B cell (primary cell): ENCODE measurements at regions not wholly inside any gene's neighbourhood (a gene's known extent, or its start where the extent isn't known, plus 50 kb on each side); places are given as distances from the start of the nearest gene placed in this dataset.

ENCODE experiments used
- ATAC-seq: fragments of 200-7000 bp; cut with Tn5 transposase; one replicate; pipeline ENCODE4 v1.10.0; 2021; ENCODE audit warnings: low read depth, mild to moderate bottlenecking, moderate number of reproducible peaks, moderate library complexity
- CTCF ChIA-PET: fragments of 350-600 bp; sonication (Branson Sonifier 250); formaldehyde crosslinking; loops from one replicate; lab custom pipeline; 2021; ENCODE audit warnings: antibody characterized with exemption, inconsistent platforms; lab: Charles Lee
- POLR2A ChIA-PET: fragments of 350-600 bp; sonication (Branson Sonifier 250); formaldehyde crosslinking; loops from one replicate; lab custom pipeline; 2021; ENCODE audit warnings: antibody characterized with exemption; lab: Charles Lee
- DNase-seq: peaks from one replicate; pipeline ENCODE4 v3.0.0; 2013
- H2AFZ ChIP-seq: 2 replicates; pipeline ENCODE4 v1.6.1; 2012; ENCODE audit warnings: mild to moderate bottlenecking, low read depth, low read length; ENCODE audit not compliant: insufficient read depth, poor library complexity, severe bottlenecking
- H3K27ac ChIP-seq, 2 donors: 1 replicate in 1 of 2; 2 replicates in 1 of 2; pipeline ENCODE4 v1.5.1; 2012 to 2013; ENCODE audit warnings: low read length in 2 of 2, mild to moderate bottlenecking in 2 of 2, moderate library complexity in 1 of 2
- H3K27me3 ChIP-seq, 4 experiments: fragments of 200-600 bp in 1 of 4; sonication (generic) in 1 of 4; replicated peaks in 1 of 4; 1 replicate in 2 of 4; 2 replicates in 2 of 4; pipeline versions ENCODE4 v1.6.1 to v1.7.0; 2013 to 2016; ENCODE audit warnings: low read length in 3 of 4, mild to moderate bottlenecking in 2 of 4, mixed read lengths in 1 of 4, moderate library complexity in 1 of 4; ENCODE audit not compliant: insufficient read depth in 4 of 4, control insufficient read depth in 3 of 4; ENCODE audit errors: control extremely low read depth in 1 of 4
- H3K36me3 ChIP-seq, 2 experiments: replicated peaks in 1 of 2; 1 replicate in 1 of 2; 2 replicates in 1 of 2; pipeline versions ENCODE4 v1.6.1 to v1.7.1; 2013; ENCODE audit warnings: low read length in 1 of 2; ENCODE audit not compliant: insufficient read depth in 2 of 2, control insufficient read depth in 1 of 2; ENCODE audit errors: control extremely low read depth in 1 of 2, extremely low read depth in 1 of 2
- H3K4me1 ChIP-seq, 2 donors: fragments of 200-600 bp in 1 of 2; sonication (generic) in 1 of 2; 1 replicate in 1 of 2; 2 replicates in 1 of 2; pipeline versions ENCODE4 v1.5.1 to v1.6.1; 2013 to 2017; ENCODE audit warnings: low read length in 2 of 2; ENCODE audit not compliant: control insufficient read depth in 2 of 2, insufficient read depth in 2 of 2
- H3K4me2 ChIP-seq: replicated peaks from 2 replicates; pipeline ENCODE3; 2012; ENCODE audit warnings: mild to moderate bottlenecking, low read depth, low read length; ENCODE audit not compliant: poor library complexity, severe bottlenecking
- H3K4me3 ChIP-seq, 5 experiments: fragments of 200-600 bp in 1 of 5; sonication (generic) in 1 of 5; 1 replicate in 3 of 5; 2 replicates in 2 of 5; pipeline versions ENCODE4 v1.5.1 to v1.7.0; 2011 to 2016; ENCODE audit warnings: low read length in 4 of 5, mild to moderate bottlenecking in 4 of 5, low read depth in 2 of 5, control low read depth in 1 of 5, moderate library complexity in 1 of 5; ENCODE audit not compliant: insufficient read depth in 1 of 5; ENCODE audit errors: control extremely low read depth in 1 of 5, extremely low read depth in 1 of 5
- H3K79me2 ChIP-seq: fragments of 200-600 bp; sonication (generic); one replicate; pipeline ENCODE4 v1.6.0; 2016; ENCODE audit warnings: low read length; ENCODE audit not compliant: control insufficient read depth, insufficient read depth
- H3K9ac ChIP-seq: fragments of 200-600 bp; sonication (generic); 2 replicates; pipeline ENCODE4 v1.6.1; 2017; ENCODE audit warnings: mild to moderate bottlenecking, low read length, moderate library complexity
- H3K9me3 ChIP-seq, 3 donors: one replicate each; pipeline versions ENCODE4 v1.6.1 to v1.7.1; 2013; ENCODE audit warnings: low read length in 2 of 3; ENCODE audit not compliant: control insufficient read depth in 2 of 3, insufficient read depth in 1 of 3; ENCODE audit errors: control extremely low read depth in 1 of 3
- H4K20me1 ChIP-seq: 2 replicates; pipeline ENCODE4 v1.6.0; 2012; ENCODE audit warnings: mild to moderate bottlenecking, low read length; ENCODE audit not compliant: insufficient read depth, control insufficient read depth, poor library complexity, severe bottlenecking
- H3K27ac Mint-ChIP-seq: one replicate; pipeline ENCODE4 v1.8.0; 2021; ENCODE audit warnings: mixed read lengths
- H3K27me3 Mint-ChIP-seq: one replicate; pipeline ENCODE4 v1.8.0; 2021; ENCODE audit warnings: mixed read lengths
- H3K4me1 Mint-ChIP-seq: one replicate; pipeline ENCODE4 v1.8.0; 2021; ENCODE audit warnings: mixed read lengths
- H3K4me3 Mint-ChIP-seq: one replicate; pipeline ENCODE4 v1.8.0; 2021; ENCODE audit warnings: mixed read lengths
- H3K9me3 Mint-ChIP-seq: one replicate; pipeline ENCODE4 v1.8.0; 2022; ENCODE audit warnings: mixed read lengths; ENCODE audit not compliant: insufficient read depth
- CTCF ChIP-seq: fragments of 200-600 bp; IDR thresholded peaks from one replicate; pipeline ENCODE4 v1.8.0; 2022; ENCODE audit warnings: antibody characterized with exemption, mild to moderate bottlenecking
- EZH2 ChIP-seq: IDR thresholded peaks from 2 replicates; pipeline ENCODE4 v1.6.1; 2012; ENCODE audit warnings: borderline replicate concordance, low read depth, mild to moderate bottlenecking, moderate library complexity, low read length; ENCODE audit not compliant: insufficient read depth, poor library complexity, severe bottlenecking
- WGBS: methylation state at CpG from one replicate; pipeline ENCODE4 v1.1.5; 2013; ENCODE audit warnings: missing lambda C conversion rate; ENCODE audit not compliant: insufficient coverage; 5-methylcytosine and 5-hydroxymethylcytosine counted together
- intact Hi-C: fragments of 100-400 bp; cut with micrococcal nuclease; formaldehyde crosslinking; loops from one replicate; pipeline ENCODE4 v1.10.0; 2022

- no peaks in the 10 kb centered on the region for H3K79me2 ChIP-seq
- DNase-seq, result no peak
- H3K4me3 Mint-ChIP-seq, result no peak overlapping the region
- H3K4me3 ChIP-seq, result no peak overlapping the region
- no peaks in the 10 kb centered on the region for H3K9me3 Mint-ChIP-seq
- no peak overlapping the region for H3K27ac ChIP-seq
- H3K27ac Mint-ChIP-seq, result no peak overlapping the region
- intact Hi-C loops, result no loop called here
- no peak for ATAC-seq
- no peak for TF ChIP-seq EZH2
- TF ChIP-seq CTCF, result no peak
- H2AFZ ChIP-seq, result no peak overlapping the region
- POLR2A ChIA-PET, result no interaction called here
- CTCF ChIA-PET, result no interaction called here
- no peaks in the 10 kb centered on the region for H3K4me1 Mint-ChIP-seq
- no peaks in the 10 kb centered on the region for H3K9me3 ChIP-seq
- H3K36me3 ChIP-seq, result no peaks in the 10 kb centered on the region
- no CpG with 5 or more reads among the region's 2 CpGs for WGBS
- peaks cover 13% of the 10 kb centered on the region for H3K27me3 Mint-ChIP-seq
- no peaks in the 10 kb centered on the region for H3K4me1 ChIP-seq
- no peaks in the 10 kb centered on the region for H4K20me1 ChIP-seq
- H3K27me3 ChIP-seq, result peaks cover 0 to 8% (median 0%) of the 10 kb centered on the region in 4 experiments
- H3K4me2 ChIP-seq, result no peak overlapping the region
- no peak overlapping the region for H3K9ac ChIP-seq
Observed at GRCh38 chr16:16960785-16961184, 510.0 kb downstream of the XYLT1 start.

- POLR2A ChIA-PET, result no interaction called here
- TF ChIP-seq CTCF (no peak), EZH2 (no peak)
- no CpG with 5 or more reads among the region's 2 CpGs for WGBS
- no peak overlapping the region for H2AFZ ChIP-seq
- H3K4me1 ChIP-seq, result no peaks in the 10 kb centered on the region
- no peaks in the 10 kb centered on the region for H3K36me3 ChIP-seq
- no peaks in the 10 kb centered on the region for H4K20me1 ChIP-seq
- peaks cover 0 to 4% (median 2%) of the 10 kb centered on the region in 4 experiments for H3K27me3 ChIP-seq
- no peak overlapping the region for H3K27ac ChIP-seq
- no peak overlapping the region for H3K27ac Mint-ChIP-seq
- DNase-seq, result no peak
- H3K4me1 Mint-ChIP-seq, result no peaks in the 10 kb centered on the region
- no peaks in the 10 kb centered on the region for H3K79me2 ChIP-seq
- peaks cover 11% of the 10 kb centered on the region for H3K27me3 Mint-ChIP-seq
- CTCF ChIA-PET, result no interaction called here
- no peak for ATAC-seq
- H3K9me3 ChIP-seq, result peaks cover 0 to 2% (median 0%) of the 10 kb centered on the region in 3 donors
- no peak overlapping the region for H3K9ac ChIP-seq
- H3K4me2 ChIP-seq, result no peak overlapping the region
- intact Hi-C loops, result no loop called here
- peaks cover 2% of the 10 kb centered on the region for H3K9me3 Mint-ChIP-seq
- no peak overlapping the region for H3K4me3 Mint-ChIP-seq
- no peak overlapping the region for H3K4me3 ChIP-seq
Observed at GRCh38 chr16:16966439-16966838, 504.3 kb downstream of the XYLT1 start.
